Activated CD4-positive, alpha-beta T cell treated with anti-CD3 and anti-CD28 coated beads for 4 hours (primary cell): ENCODE measurements at regions not wholly inside any gene's neighbourhood (a gene's known extent, or its start where the extent isn't known, plus 50 kb on each side); places are given as distances from the start of the nearest gene placed in this dataset.

ENCODE experiments used
- DNase-seq, 2 donors: peaks; one replicate each; pipeline ENCODE4 v3.0.0-alpha.2; 2020

DNA sequence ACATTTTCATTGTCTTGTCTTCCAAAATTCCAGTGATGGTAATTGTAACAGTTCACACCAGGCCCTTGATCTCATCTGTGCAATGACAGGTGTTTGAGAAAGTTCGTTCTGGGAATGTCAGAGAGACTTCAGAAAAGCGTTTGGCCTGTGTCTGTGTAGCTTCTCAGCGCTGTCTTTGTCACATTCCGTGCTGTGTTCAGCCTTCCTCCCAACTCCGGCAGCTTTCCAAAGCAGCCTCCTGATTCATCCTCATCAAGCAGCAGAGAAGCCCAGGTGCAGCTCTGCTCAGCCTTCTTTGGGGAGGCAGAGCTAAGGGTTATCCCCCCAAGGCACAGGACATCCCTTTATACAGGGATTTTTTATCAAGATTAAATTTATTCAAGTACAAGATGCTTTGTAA lies 494.0 kb upstream of the SUCLG2 start:
- no peak for DNase-seq

DNA sequence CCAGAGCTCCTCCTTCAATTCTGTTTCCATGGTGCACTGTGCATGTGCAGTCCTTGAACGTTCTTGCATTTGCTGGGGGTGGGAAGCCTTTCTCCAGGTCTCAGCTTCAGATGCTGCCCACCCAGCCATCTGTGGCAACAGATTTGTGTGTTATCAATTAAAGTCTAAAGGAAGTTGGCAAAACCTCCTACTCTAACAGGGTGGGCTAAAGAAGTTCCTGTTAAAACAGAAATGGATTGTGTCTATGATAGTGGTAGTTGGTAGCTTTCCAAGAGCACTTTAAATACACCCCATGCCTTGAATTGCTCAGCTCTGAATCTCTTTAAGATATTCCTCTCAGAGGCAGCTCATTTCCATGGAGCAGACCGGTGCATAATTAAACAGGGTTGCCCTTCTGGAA lies 488.0 kb upstream of the SUCLG2 start:
- no peak for DNase-seq

DNA sequence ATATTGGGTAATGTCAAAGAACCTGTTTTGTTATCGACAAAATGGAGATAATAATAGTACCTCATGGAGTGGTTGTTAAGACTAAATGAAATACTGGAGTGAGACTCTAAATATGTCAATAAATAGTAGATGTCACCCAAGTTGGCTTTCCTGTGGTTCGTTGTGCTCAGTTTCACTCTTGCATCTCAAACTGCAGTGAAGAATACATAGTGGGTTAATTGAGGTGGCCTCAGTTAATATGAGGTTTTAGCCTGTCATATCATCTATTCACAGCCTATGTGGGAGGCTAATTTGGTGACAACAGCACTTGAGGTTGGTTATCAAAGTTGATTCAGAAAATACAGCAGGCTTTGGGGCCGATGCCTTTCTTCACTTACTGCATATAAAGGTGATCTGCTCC lies 485.5 kb upstream of the SUCLG2 start:
- DNase-seq = no peak

- DNase-seq = no peak
Observed at GRCh38 chr3:68136411-68136810, 482.0 kb upstream of the SUCLG2 start.

DNA sequence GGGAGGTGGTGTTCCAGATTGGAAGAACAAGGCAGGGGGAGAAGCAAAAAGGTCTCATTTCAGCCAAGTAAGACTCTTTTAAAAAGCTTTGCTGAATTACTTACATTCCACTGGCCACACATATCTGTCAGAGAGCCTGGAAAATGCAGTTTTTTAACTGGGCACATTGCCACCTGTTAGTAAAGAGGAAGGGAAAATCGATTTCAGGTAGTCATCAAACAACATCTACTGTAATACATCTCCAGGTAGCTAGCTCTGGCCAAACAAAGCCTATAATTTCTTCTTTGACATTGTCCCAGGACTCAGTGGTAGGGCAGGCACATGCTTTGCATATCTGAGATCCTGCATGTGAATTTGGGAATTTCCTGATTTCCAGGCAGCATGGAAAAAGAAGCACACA lies 480.7 kb upstream of the SUCLG2 start:
- no peak for DNase-seq

DNA sequence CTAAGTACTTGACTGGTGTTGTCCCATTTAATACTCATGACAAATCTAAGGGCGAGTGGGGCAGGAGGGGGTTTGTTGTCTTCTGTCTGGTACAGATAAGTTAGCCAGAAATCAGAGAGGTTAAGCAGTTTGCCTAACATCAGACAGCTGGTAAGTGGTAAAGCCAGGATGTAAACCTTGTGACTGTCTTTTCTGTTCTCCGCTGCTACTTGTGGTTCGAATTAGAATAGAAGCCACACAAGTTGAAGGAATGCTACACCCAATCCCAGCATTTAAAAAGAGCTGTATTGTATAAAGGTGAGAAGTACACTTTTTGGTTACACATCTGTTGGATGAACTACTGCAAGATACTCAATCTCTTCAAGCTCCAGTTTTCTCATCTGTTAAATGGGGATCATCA lies 474.7 kb upstream of the SUCLG2 start:
- no peak for DNase-seq

DNA sequence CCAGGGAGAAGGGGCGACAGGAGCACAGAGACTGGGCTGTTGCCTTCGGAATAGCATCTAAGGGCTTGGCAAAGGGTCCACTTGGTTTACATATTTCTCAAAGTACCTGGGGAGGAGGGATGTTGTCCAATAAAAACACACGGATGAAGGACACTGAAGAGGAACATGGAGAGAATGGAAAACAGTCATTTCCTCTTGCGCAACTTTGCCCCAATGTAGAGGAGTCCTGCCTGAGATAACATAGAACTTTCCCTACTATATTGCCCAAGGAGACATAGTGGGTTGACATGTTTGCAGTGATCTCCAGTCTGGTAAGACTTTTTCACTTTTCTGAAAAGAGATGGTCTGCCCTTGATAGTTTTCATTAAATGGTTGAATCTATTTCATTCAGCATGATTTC lies 468.8 kb upstream of the SUCLG2 start:
- DNase-seq = no peak

- no peak for DNase-seq
Observed at GRCh38 chr3:68121287-68121686, 466.9 kb upstream of the SUCLG2 start.

- no peak for DNase-seq
Observed at GRCh38 chr3:68116580-68116979, 462.2 kb upstream of the SUCLG2 start.

DNA sequence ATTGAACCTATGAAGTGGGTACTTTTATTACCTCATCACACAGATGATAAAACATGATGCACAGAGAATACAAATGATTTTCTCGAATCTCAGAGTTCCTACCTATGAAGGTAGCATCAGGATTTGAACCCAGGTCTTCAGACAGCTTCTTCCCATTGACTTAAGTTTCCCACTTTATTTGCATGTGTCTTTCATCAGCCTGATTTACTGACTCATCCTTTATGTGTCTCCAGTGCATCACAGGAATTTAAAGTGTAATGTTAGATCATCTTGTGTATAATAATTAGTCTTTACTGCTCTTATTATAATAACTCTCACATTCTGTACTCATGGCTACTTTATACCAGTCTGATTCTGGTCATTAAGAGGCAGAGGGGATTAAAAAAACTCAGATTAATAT lies 449.4 kb upstream of the SUCLG2 start:
- no peak for DNase-seq

GRCh38 chr3:68090571-68090970 lies 436.2 kb upstream of the SUCLG2 start:
- DNase-seq = no peak

DNA sequence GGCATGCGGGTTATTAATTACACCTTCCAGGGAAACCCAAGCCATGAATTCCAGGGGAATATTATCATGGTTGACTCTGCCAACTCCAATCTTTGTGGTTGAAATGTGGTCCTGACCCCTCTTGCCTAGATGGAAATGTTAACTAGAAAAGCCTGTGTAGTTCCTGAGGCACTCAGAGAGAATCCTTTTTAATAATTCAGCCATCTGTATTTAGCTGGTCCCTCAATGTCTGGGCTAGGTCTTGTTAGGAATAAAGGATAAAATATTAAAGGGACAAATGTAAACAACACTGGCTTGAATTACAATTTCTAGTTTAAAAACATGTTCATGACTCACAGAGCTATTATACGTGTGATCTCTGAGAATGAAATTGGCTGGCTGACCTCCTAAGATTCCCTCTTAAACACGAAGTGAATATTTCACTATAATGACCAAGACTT lies 435.2 kb upstream of the SUCLG2 start:
- DNase-seq = no peak

DNA sequence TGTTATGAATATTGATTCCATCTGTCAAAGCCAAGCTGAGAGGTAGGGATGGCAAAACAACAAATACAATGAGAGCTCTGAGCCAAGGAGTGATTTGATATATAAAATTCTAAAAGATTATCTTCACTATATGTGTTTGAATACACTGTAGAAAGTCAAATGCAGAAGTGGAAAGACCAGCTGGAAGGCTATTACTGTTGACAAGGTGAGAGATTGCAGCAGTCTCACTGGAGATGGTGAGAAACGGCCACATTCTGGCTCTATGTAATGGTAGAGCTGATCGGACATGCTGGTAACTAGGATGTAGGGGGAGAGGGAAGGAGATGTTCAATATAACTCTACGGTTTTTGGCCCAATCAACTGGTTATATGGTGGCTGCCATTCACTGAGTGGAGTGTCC lies 434.2 kb upstream of the SUCLG2 start:
- DNase-seq = no peak

GRCh38 chr3:68088216-68088615 lies 433.8 kb upstream of the SUCLG2 start:
- DNase-seq = peak; percentile 40 to 51

DNA sequence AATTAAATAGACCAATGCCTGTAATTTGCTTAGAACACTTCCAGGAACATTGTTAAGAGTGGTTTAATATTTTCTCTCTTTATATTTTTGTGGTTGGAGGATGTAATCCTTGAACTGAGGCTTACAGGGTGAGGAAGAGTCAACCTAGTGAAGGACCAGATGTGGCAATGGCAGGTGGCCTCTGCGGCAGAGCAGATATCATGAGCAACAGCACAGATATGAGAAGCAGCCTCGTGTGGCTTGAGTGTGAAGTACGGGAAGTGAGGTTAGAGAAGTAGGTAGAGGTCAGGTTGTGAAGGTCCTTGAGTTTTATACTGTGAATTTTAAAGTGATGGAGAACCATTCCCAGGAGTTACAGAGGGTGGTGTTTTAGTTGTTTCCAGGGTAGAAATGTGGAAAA lies 417.6 kb upstream of the SUCLG2 start:
- no peak for DNase-seq

DNA sequence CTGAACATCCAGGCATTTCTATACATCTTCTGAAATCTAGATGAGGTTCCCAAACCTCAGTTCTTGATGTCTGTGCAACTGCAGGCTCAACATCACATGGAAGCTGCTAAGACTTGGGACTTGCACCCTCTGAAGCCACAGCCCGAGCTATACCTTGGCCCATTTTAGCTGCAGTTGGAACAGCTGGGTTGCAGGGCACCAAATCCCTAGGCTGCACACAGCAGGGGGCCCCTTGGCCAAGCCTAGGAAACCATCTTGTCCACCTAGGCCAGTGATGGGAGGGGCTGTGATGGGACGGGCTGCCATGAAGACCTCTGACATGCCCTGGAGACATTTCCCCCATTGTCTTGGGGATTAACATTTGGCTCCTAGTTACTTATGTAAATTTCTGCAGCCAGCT lies 415.8 kb upstream of the SUCLG2 start:
- no peak for DNase-seq

GRCh38 chr3:68067314-68067713 lies 412.9 kb upstream of the SUCLG2 start:
- no peak for DNase-seq

GRCh38 chr3:68062926-68063325 lies 408.5 kb upstream of the SUCLG2 start:
- no peak for DNase-seq

DNA sequence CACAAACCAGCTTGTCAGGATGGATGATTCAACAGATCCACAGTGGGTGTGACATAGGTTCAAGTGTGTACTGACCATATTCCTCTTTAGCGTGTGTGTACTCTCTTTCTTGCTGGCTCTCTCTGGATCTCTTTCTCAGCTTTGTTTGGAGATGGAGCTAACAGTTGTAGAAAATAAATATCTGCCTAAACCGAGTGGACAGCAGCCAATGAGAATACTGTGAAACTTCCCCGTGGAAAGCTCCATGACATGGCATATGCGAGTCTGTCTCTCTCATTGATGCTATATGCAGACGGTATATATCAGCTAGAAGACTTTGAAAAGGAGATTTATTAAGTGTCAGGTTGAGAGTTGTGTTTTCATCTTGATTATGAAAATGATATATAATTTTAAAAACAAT lies 406.5 kb upstream of the SUCLG2 start:
- no peak for DNase-seq

DNA sequence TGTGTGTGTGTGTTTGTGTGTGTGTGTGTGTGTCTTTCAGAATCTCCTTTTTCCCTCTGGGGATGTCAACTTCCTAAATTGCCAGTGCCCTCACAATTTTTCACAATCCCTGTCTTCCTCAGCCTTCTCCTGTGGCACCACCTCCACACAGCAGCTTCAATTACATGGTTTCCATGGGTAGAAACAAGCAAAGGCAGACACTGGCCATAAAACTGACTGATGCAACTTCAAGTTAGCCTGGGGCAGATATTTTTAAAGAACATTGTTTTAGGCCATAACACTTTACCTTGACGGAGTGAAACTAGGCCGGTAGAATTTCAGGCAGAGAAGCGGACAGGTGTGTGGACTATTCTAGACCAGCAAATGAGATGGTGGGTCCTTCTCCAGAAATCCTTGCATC lies 405.8 kb upstream of the SUCLG2 start:
- no peak for DNase-seq

- DNase-seq = no peak
Observed at GRCh38 chr3:68059628-68060152, 405.3 kb upstream of the SUCLG2 start.

DNA sequence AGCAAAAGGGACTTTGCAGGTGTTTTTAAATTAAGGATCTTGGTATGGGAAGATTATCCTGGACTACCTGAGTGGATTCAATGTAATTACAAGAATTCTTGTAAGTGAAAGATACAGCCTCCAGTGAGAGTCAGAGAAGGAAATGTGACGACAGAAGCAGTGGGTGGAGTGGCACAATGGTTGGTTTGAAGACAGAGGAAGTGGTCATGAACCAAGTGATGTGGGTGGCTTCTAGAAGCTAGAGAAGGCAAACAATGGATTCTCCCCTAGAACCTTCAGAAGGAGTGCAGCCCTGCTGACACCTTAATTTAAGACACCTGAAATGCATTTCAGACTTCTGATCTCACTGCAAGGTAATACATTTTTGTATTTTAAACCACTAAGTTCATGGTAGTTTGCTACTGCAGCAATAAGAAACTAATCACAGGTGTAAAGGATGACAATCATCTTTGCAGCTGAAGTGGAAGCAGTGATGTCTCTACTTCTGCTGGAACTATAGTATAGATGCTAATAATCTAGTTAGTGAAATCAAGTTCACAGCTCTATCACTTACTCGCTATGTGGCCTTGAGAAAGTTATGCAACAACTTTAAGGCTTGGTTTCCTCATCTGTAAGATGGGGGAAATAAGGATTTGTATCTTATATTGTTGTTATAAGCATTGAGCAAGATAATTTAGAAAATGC lies 403.4 kb upstream of the SUCLG2 start:
- peak; percentile 62 to 81 for DNase-seq

DNA sequence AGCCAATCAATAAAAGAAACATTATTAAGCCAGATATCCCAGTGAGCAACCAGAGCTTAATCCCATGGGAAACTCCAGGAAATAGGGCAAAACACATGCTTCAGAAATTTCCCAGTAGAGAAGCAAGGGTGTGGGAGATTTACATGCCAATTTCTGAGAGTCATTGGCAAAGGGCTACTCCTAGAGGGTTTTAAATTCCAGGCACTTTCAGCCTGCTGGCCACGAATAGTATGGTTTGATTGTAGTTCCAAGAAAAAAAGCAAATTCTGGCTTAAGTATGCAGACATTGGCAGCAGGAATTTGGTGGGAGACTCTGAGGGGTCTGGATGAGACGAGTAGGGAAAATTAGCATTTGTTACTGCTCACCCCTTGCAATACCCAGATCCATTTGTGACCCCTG lies 402.1 kb upstream of the SUCLG2 start:
- no peak for DNase-seq

- no peak for DNase-seq
Observed at GRCh38 chr3:68055215-68055614, 400.8 kb upstream of the SUCLG2 start.

GRCh38 chr3:68049776-68050175 lies 395.4 kb upstream of the SUCLG2 start:
- no peak for DNase-seq
